OCI-LY7 (cell line): ENCODE measurements at regions not wholly inside any gene's neighbourhood (a gene's known extent, or its start where the extent isn't known, plus 50 kb on each side); places are given as distances from the start of the nearest gene placed in this dataset.

ENCODE experiments used
- BruUV-seq: library from RNA; stranded (reverse); fragments of 400-500 nt; replicated peaks from 2 replicates; lab custom pipeline; 2021; lab: Mats Ljungman, UMichigan
- CTCF ChIA-PET: fragments of 300-600 bp; sonication (Branson Sonifier 250); formaldehyde crosslinking; loops from one replicate; lab custom pipeline; 2022; ENCODE audit warnings: antibody characterized with exemption; ENCODE audit not compliant: unreplicated experiment; lab: Charles Lee
- POLR2A ChIA-PET: fragments of 300-600 bp; sonication (Branson Sonifier 250); formaldehyde crosslinking; loops from one replicate; lab custom pipeline; 2022; ENCODE audit warnings: antibody characterized with exemption; lab: Charles Lee
- DNase-seq: peaks from one replicate; pipeline ENCODE4 v3.0.0-alpha.2; 2015; ENCODE audit warnings: low spot score
- H2AFZ ChIP-seq: fragments of 200-600 bp; sonication (generic), shearing (Covaris generic); 2 replicates; pipeline ENCODE4 v1.6.1; 2014; ENCODE audit warnings: mild to moderate bottlenecking, antibody characterized with exemption, low read length, moderate library complexity
- H3K27ac ChIP-seq: fragments of 200-600 bp; sonication (generic); 2 replicates; pipeline ENCODE4 v1.5.1; 2014; ENCODE audit warnings: mixed run types, low read depth, mild to moderate bottlenecking, moderate library complexity, low read length, inconsistent platforms; ENCODE audit not compliant: poor library complexity, severe bottlenecking
- H3K36me3 ChIP-seq: fragments of 200-600 bp; sonication (generic); 2 replicates; pipeline ENCODE4 v1.6.1; 2014; ENCODE audit warnings: mild to moderate bottlenecking, antibody characterized with exemption, low read length, moderate library complexity, mixed read lengths; ENCODE audit not compliant: insufficient read depth
- H3K4me1 ChIP-seq: fragments of 200-600 bp; sonication (generic); 2 replicates; pipeline ENCODE4 v1.5.1; 2014; ENCODE audit warnings: mild to moderate bottlenecking, low read length; ENCODE audit not compliant: insufficient read depth, poor library complexity, severe bottlenecking
- H3K4me2 ChIP-seq: fragments of 200-600 bp; sonication (generic); 2 replicates; pipeline ENCODE4 v1.6.1; 2014; ENCODE audit warnings: mild to moderate bottlenecking, low read length
- H3K4me3 ChIP-seq: fragments of 200-600 bp; sonication (generic); 2 replicates; pipeline ENCODE4 v1.5.1; 2014; ENCODE audit warnings: mild to moderate bottlenecking, low read depth, low read length; ENCODE audit not compliant: poor library complexity, severe bottlenecking
- H3K79me2 ChIP-seq: fragments of 200-600 bp; sonication (generic); 2 replicates; pipeline ENCODE4 v1.6.1; 2016; ENCODE audit warnings: low read depth, mild to moderate bottlenecking, low read length, moderate library complexity, mixed read lengths; ENCODE audit not compliant: insufficient read depth
- H3K9me2 ChIP-seq: fragments of 200-600 bp; sonication (generic); 2 replicates; pipeline ENCODE4 v1.6.1; 2016; ENCODE audit warnings: mild to moderate bottlenecking, low read length, mixed read lengths; ENCODE audit not compliant: insufficient read depth
- H3K9me3 ChIP-seq: fragments of 200-600 bp; sonication (generic); 2 replicates; pipeline ENCODE4 v1.6.1; 2014; ENCODE audit warnings: mild to moderate bottlenecking, mixed run types, low read length, mixed read lengths
- H4K20me1 ChIP-seq: fragments of 200-600 bp; sonication (generic); 2 replicates; pipeline ENCODE4 v1.6.1; 2014; ENCODE audit warnings: mild to moderate bottlenecking, antibody characterized with exemption, low read length, moderate library complexity, mixed read lengths; ENCODE audit not compliant: insufficient read depth
- EZH2phosphoT487 ChIP-seq: fragments of 200-600 bp; sonication (generic); IDR thresholded peaks from 2 replicates; pipeline ENCODE4 v1.6.1; 2018; ENCODE audit warnings: low read depth, borderline replicate concordance, mild to moderate bottlenecking, mixed run types, antibody characterized with exemption, low read length, moderate library complexity, mixed read lengths
- intact Hi-C: fragments of 100-400 bp; cut with micrococcal nuclease; formaldehyde crosslinking; loops from one replicate; pipeline ENCODE4 v1.10.0; 2022; ENCODE audit not compliant: unreplicated experiment
- TF ChIP-seq, protein P1 (sequence below): fragments of 200-600 bp; sonication (generic); conservative IDR thresholded peaks from 2 replicates; pipeline ENCODE4 v1.5.1; 2014; ENCODE audit warnings: mild to moderate bottlenecking, antibody characterized with exemption, low read length, moderate library complexity, mixed read lengths

DNA sequence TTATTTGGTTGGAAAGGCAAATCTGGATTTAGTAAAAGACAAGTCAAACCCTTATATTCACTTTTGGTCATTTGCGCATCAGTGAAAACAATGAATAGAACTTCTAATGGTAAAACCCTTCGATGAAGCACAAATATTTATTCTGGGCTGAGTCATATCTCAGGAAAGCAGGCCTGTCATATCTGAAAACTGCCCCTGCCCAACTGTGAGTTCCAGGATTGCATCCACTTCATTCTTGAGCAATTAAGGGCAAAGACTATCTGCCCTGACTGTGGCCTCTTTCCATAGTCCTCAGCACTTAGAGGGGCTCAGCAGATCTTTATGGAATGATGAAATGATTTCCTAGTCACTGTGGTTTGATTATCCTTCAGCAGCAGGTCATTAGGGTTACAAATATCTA, 795.2 kb upstream of the ID2 start:
- Histone ChIP-seq H3K4me1 (peaks cover 9% of the 10 kb centered on the region), H3K9me2 (no peaks in the 10 kb centered on the region), H3K27ac (no peak overlapping the region), H3K79me2 (no peaks in the 10 kb centered on the region), H4K20me1 (no peaks in the 10 kb centered on the region), H3K36me3 (no peaks in the 10 kb centered on the region), H3K9me3 (no peaks in the 10 kb centered on the region), H2AFZ (no peak overlapping the region), H3K4me2 (no peak overlapping the region), H3K4me3 (no peak overlapping the region)
- BruUV-seq: no TSS peak
- DNase-seq: no peak
- intact Hi-C loops: no loop called here
- POLR2A ChIA-PET: no interaction called here
- CTCF ChIA-PET: no interaction called here
- no peak for TF ChIP-seq EZH2phosphoT487
- TF ChIP-seq, protein P1, sequence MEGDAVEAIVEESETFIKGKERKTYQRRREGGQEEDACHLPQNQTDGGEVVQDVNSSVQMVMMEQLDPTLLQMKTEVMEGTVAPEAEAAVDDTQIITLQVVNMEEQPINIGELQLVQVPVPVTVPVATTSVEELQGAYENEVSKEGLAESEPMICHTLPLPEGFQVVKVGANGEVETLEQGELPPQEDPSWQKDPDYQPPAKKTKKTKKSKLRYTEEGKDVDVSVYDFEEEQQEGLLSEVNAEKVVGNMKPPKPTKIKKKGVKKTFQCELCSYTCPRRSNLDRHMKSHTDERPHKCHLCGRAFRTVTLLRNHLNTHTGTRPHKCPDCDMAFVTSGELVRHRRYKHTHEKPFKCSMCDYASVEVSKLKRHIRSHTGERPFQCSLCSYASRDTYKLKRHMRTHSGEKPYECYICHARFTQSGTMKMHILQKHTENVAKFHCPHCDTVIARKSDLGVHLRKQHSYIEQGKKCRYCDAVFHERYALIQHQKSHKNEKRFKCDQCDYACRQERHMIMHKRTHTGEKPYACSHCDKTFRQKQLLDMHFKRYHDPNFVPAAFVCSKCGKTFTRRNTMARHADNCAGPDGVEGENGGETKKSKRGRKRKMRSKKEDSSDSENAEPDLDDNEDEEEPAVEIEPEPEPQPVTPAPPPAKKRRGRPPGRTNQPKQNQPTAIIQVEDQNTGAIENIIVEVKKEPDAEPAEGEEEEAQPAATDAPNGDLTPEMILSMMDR: no peak

DNA sequence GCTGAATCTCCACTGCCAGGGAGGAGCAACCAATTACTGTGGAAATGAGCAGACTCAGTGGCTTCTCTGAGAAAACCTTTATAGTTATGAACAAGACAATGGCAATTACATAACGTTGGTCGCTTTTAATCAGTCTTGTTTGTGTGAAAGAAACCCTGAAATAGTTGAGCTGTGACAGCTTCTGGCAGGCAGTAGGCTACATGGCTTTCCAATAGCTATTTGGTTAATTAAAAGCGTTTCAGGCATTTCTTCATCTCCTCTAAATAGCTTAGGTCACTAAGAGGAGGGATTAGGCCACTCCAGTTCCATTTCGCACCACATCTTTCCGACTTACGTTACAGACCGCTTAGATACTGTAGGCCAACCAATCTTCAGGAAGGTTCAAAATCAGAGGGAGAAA, 794.4 kb upstream of the ID2 start:
- H3K36me3 ChIP-seq: no peaks in the 10 kb centered on the region
- POLR2A ChIA-PET: no interaction called here
- intact Hi-C loops: no loop called here
- no peak overlapping the region for H3K27ac ChIP-seq
- H4K20me1 ChIP-seq: no peaks in the 10 kb centered on the region
- H3K4me1 ChIP-seq: peaks cover 6% of the 10 kb centered on the region
- H3K9me3 ChIP-seq: no peaks in the 10 kb centered on the region
- CTCF ChIA-PET: no interaction called here
- no peak overlapping the region for H3K4me3 ChIP-seq
- no peaks in the 10 kb centered on the region for H3K9me2 ChIP-seq
- no peak overlapping the region for H3K4me2 ChIP-seq
- BruUV-seq: no TSS peak
- H2AFZ ChIP-seq: no peak overlapping the region
- TF ChIP-seq EZH2phosphoT487: no peak
- TF ChIP-seq, protein P1: no peak
- DNase-seq: no peak
- no peaks in the 10 kb centered on the region for H3K79me2 ChIP-seq

- Histone ChIP-seq H4K20me1 (no peaks in the 10 kb centered on the region), H3K9me3 (no peaks in the 10 kb centered on the region), H3K4me3 (no peak overlapping the region), H3K79me2 (no peaks in the 10 kb centered on the region), H3K9me2 (no peaks in the 10 kb centered on the region), H3K4me2 (no peak overlapping the region), H3K4me1 (peaks cover 6% of the 10 kb centered on the region), H3K27ac (no peak overlapping the region), H2AFZ (no peak overlapping the region; the same call in 1 of the 2 replicates), H3K36me3 (no peaks in the 10 kb centered on the region)
- CTCF ChIA-PET: no interaction called here
- DNase-seq: no peak
- TF ChIP-seq, protein P1: no peak
- TF ChIP-seq EZH2phosphoT487: no peak
- intact Hi-C loops: no loop called here
- BruUV-seq: no TSS peak
- POLR2A ChIA-PET: interaction anchor here (0.6 kb wide), 1 partner anchor 197 kb away, joined by 3 read pairs; no protein-coding TSS in a partner anchor
These were observed 793.0 kb upstream of the ID2 start for GRCh38 chr2:7888876-7889275.
